Amniotic stem cell (primary cell): ENCODE measurements at regions not wholly inside any gene's neighbourhood (a gene's known extent, or its start where the extent isn't known, plus 50 kb on each side); places are given as distances from the start of the nearest gene placed in this dataset.

Experiments
- DNase-seq: peaks from one replicate; lab custom pipeline; 2025; lab: John Stamatoyannopoulos, UW

DNA sequence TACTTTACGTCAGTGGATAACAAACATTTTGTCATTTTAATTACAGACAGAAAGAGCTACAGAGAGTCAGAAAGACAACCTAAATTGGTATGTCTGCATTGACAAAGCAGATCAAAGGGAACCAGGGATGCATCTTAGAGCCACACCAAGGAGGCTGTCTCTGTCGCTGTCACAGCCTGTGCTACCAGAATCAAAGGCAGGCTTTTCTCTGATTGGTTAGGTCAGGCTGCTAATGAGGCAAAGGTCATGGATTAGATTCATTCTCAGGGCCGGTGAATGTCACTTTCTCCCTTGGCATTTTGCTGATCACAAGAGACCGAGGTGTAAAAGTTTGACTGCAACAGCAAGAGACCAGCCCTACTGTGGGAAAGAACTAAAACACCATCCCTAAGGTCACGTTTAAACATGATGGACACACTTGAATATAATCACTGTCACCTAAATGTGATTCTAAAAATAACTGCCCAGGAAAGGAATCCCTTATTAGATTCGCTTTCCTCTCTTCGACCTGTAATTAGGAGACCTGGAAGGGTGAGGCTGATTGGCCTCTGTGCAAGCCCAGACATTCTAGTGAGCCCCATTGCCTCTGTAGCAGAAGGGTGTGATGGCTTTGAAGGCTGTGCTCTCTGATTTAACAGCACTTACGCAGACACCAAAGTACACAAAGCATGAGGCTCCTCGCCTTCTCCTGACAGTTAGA lies 314.4 kb upstream of the NBEA start:
- DNase-seq = no peak

DNA sequence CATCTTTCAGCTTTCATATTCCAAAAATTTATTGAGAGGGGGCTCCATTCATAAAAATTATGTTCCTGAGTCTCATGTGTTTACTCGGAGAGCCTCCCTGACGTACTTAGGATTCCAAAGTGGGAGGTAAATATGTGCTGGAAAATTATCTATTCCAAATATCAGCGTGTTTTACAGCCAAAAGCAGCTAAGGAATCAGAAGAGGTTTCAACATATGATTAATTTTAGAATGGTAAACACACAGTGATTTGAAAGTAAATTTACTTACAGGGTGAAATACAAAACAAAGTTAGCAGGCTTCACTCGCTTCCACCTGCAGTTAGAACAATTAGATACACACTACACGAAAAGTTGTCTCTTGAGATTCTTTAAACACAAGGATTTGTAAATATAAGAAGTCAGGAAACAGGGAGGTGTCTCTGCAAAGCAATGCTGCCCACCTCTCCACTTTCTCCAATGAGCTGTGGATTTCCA lies 313.8 kb upstream of the NBEA start:
- no peak for DNase-seq

DNA sequence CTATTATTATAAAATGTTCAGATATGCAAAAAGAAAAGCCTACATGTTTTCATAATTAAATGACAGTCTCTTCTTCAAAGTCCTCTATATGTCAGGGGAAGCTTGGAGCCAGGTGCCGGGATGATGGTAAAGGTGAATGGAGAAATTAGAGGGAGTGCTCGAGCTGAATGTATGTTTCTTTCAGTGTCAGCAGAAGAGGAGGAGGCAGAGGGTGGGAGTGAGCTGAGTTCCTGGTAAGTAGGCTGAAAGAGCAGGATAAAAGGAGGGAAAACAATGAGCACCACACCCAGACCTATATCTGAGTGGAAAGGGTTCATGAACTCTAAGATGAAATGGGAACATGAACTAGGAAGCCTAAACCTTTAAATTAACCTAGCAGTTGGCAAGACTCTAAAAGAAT lies 307.6 kb upstream of the NBEA start:
- no peak for DNase-seq

DNA sequence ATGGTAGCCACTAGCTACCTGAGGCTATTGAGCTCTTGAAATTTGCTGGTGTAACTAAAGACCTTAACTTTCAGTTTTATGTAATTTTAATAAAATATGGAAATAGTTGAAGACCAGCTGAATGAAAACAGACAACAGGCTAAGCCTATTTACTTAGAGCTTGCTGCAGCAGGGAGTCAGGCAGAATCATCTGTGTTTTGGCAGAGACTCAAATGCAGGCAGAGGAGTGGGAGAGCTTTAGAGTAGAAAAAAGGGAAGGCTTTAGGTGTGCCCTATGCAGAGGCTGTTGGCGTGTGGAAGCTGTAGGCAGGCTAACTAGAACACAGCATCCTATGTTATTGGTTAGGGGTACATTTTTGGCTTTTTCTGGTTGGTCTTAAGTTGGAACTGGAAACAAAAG lies 304.9 kb upstream of the NBEA start:
- no peak for DNase-seq

DNA sequence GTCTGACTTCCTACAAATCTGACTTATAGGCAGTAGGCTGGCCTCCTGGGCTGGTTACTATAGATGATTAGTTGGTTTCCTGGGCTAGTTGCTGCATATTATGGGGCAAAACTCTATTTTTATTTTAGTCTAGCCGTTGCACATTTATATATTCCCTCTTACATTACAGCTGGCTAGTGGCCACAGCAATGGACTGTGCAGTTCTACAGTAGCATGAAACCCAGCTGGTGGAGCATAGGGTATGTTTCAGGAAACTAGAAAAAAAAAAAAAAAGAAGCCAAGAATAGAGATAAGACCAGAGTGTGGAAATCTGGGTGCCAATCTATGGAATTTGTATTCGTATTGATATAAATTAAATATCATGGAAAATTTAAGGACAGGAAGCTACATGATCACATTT lies 304.4 kb upstream of the NBEA start:
- DNase-seq = no peak

DNA sequence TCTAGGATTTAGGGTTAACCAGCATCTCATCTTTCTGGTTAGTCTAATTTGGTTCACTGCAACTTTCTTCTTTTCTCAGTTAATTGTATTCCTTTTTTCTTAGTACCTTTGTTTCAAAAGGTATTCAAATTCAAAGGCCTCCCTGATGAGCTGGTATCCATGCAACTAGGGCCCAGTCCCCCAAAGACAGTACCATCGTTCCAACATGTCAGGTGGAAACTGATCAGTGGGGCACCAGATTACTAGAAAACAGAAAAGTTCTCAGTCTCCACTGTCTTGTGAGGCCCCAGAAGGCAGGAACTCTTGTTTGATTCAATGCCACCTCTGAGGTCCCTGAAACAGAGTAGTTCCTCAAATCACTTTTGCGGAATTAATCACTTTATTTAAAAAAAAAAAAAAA lies 303.2 kb upstream of the NBEA start:
- DNase-seq = no peak

DNA sequence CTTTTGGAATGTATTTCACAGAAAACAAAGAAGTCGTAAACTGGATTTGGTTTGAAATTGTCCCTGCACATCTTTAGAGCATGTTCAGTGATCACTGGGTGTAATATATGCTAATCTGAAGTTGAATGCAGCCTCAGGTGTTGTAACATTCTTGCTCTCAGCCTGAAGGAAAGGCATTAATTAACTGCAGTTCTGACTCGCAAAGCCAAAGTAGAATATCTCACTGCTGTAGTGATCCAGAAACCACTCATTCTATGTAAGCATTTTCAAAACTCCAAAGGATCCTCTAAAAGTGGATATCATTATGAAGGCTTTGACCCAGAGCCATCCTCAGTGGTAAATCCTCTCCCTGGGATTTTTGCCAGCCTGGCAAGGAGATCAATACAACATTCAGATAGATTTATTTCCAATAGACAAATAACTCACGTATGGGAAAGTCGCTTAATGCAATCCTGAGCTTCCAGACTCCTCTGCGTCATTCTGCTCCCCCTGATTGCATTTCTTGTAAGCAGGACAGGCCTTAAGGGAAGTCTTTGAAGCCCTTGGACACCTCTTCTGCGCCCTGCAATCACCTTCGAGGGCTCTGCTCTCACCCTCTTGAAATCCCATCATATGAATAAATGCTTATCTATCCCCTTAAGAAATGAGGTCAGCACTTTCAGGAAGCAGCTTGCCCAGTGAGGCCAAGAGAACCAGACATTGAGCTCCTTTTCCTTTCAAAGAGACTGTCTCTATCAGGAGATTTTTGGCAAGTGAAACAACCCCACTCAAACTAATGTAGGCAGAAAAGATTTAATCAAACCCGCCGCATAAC lies 301.7 kb upstream of the NBEA start:
- DNase-seq = no peak

DNA sequence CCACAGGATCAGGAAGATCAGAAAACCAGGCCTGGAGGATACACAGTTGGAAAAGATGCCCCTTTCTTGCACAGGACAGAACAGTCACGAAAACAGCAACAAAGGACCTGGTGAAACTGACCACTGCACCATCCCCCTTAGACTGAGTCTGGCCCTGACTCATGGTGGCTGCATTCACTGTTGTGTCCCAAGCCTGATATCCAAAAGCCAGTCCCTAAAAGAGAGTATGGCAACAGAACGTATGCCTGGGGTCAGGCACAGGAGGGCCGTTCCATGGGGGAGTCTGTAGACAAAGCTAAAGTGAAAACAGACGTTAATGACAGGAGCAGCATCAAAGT lies 301.1 kb upstream of the NBEA start:
- DNase-seq = no peak

DNA sequence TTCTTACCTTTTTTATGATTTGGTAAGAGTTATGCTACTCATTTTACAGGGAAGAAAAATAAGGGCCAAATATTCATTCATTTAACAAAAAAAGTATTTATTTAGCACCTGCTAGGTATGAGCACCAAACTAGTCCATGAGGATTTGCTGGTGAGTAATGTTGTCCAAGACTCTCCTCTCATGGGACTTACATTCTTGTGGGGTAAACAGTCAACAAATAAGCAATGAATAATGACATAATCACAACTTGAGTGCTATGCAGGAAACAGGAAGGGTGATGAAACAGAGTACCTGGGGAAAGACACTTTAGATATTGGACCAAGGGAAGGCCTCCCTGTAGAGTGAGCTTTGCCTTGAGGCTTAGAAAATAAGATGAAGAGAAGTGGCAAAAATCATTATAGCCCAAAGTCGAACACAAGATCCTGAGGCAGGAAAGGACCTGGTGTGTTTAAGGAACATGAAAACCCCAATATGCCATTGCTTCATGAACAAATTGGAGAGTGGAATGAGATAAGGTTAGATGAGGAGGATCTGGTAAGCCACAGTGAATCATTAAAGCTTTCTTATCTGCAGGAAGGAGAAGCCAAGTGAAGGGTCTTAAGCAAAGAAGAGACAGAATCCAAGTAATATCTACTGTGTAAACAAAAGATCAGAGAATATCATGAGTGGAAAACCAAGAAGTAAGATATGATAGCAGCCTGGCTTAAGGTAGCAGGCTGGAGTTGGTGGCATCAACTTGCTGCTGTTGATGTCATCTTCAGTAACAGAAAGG lies 294.5 kb upstream of the NBEA start:
- no peak for DNase-seq

DNA sequence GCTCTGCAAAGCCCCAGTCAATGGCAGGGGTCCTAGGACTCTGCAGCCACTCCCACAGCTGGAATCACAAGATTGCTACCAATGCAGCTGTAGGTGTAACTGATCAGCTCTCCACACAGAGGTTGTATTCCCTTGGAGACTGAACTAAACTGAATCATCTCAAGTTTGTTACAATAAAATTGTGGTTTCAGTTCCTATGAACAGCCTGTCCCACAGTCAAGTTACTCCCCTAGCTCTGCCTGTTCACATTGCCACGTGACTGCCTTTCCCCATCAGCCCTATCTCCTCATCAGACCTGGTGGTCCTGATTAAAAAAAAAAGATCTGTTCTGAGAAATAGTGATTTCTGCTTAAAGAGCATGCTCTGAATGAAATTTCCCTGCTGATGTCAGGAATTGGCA lies 287.9 kb upstream of the NBEA start:
- no peak for DNase-seq

DNA sequence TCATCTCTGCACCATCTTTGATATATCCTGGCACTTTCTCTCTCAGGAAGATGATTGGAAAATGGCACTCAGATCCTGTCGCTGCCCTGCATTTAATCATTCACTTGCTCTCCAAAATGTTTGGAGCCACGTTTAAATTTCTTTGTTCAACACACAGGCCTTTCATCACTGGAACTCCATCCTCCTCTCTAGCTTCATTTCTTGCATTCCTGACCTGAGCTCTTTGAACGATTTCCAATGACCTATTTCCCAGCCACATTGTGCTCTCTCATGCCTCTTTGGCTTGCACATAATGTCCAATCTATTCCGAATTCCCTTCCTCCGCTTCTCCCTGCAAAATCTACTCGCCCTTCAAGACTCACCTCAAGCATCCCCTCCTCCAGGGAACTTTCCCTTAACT lies 287.4 kb upstream of the NBEA start:
- no peak for DNase-seq

DNA sequence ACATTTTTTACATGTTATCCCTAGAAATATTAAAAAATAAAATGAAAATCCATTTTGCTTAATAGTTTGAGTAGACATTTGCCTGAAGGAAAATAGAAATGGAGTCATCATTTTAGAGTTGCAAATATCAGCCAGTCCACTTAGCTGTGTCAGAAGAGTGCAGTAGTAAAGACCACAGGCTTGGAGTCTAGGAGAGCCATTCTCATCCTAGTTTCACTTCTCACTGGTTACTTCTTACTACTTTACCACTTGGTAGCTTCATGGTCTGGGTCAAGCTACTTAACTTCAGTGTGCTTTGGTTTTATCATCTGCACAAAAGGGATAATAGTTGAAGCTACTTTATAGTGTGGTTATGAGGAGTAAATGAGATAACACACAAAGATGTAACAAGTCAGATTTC lies 286.5 kb upstream of the NBEA start:
- DNase-seq = no peak

DNA sequence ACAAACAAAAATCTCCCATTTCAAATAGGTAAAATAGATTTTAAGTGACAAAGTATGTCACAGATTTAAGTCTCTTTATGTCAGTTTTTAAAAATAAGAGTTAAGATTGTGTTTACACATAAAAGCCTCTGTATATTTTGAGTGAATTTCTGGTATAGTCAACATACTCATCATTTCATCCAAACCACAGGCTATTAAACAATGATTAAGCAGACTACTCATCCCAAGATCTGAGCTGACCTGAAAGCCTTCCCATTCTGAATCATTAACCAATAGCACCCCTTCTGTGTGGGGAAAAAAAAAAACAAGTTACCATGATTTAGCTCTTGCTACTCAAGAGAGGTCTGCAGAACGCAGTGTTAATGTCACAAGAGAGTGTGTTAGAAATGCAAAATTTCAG lies 284.4 kb upstream of the NBEA start:
- DNase-seq = no peak

DNA sequence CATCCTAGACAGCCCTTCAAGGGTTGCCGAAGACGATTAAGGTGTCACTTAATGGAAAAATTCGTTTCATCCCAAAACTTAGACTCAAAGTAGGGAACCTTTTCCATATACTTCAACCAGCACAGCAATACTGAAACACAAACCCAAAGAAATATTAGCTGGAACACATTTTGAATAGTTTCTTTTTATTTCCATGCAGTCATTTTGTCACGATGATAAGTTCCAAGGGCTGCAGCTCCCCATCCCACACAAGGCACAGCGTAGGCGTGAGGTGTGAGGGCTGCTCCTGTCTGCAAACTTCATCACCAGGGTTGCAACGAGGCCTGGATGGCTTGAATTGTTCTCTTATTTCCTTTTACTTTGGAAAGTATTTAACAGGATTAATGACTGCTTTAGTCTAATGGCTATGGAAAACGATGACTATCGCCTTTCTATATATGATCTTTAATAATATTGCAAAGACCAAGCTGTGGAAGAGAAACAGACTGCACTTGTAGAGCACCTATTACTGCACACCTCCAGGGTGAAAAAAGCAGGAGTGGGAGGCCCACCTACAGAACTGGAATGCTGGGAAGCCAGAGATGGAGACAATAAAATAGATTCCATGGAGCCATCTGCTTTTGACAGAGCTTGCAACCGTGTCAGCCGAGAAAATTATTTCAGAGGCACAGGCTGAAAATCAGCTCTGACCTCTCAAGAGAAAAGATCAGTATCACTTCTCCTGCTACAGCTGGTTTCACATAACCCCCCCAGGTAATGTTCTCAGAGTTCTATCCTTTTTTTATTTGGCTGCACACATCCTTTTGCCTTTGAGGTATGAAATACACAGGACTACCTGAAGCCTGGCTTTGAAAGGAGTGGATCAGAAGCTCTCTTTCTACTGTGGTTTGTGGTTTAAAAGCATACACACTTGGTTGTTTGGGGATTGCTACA lies 274.5 kb upstream of the NBEA start:
- no peak for DNase-seq

DNA sequence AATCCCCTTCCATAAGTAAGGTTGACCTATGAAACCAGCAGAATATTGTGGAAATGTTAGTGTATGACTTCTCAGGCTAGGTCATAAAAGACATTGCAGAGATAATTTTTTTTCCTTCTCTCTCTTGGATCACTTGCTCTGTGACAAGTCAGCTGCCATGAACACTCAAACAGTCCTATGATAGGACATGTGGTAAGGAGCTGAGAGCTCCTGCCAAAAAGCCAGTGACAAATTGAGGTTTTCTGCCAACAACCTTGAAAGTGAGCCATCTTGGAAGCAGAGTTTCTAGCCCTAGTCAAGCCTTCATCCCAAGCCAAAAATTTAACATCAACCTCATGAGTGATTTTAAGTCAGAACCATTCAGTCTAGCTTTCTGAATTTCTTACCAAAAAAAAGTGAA lies 270.9 kb upstream of the NBEA start:
- DNase-seq = no peak

DNA sequence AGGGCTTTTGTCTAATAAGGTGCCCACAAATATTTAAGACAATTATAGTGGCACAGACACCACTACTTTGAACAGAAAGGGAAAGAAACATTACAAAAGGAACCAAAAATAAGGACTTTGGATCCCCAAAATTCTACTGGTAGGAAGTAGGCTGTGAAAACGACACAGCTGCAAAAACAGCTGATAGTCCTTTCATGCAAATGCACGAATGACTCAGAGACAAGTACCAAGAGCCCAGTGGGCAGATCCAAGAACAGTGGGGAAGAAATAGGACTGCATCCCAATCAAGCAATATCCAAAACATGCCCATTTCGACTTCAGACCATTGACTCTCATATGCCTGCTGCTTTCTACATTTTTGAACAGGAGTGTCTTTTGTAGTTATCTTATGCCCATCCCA lies 269.4 kb upstream of the NBEA start:
- DNase-seq = no peak

DNA sequence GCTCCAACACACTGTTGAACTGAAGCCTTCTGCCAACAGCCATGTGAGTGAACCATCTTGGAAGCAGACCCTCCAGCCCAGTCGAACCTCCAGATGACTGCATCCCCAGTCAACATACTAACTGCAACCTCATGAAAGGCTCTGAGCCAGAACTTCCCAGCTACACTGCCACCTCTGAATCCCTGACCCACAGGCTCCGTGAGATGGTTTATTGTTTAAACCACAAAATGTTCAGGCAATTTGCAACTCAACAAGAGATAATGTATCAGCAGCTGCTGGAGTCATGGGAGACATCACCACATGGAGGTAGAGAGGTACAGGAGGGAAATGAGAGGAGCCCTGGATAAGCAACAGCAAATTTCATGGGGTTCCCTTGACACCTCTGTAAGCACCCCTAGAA lies 266.4 kb upstream of the NBEA start:
- DNase-seq = no peak

DNA sequence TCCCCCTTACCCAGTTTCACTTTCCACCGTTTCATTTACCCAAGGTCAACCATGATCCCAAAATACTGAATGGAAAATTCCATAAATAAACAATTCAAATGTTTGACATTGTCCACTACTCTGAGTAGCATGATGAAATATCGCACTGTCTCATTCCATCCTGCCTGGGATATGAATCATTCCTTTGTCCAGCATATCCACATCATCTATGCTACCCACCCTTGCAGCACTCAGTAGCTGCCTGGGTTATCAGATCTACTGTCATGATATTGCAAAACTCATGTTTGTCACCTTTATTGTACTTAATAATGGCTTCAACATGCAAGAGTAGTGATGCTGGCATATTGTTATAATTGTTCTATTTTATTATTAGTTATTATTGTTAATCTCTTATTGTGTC lies 263.9 kb upstream of the NBEA start:
- peak; percentile 28 for DNase-seq

DNA sequence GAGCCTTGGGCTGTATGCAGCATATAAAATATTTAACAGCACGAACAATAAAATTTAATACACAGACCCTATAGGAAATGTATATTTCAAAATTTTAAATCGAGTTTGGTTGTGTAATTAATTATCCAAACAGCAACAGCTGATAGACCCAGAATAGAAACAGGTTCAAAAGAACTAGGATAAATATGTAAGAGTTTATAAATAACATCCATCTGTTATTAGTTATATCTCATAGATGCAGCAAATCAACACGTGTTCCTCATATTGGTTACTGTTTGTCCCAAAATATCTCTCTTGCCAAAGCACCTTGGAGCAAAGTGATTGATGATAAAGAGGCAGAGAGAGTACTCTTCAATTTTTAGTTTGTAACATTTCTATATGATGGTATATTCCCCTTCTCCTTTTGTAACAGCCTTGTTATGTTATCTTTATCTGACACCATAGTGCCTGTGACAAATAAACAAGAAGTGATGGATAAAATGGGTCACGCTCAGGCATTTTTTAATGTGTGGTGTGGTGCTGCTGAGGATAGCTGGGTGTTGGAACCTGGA lies 260.6 kb upstream of the NBEA start:
- no peak for DNase-seq

DNA sequence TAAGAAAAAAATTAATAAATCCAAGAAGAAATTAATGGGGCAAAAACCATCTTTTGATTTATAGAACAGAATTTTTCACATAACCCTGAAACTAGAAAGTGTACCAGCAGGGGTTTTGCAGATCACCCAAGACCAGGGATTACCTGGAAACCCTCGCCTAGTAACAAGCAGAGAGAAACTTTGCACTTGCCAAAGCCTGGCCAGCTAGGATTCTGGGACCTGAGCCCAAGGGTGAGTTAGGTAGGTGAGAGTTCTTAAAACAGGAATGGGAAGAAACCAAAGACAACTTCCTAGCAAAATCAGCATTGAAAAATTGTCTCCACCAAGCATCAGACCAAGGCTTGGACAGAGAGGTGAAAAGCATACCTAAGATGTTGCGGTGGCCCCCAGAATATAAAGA lies 247.0 kb upstream of the NBEA start:
- no peak for DNase-seq

DNA sequence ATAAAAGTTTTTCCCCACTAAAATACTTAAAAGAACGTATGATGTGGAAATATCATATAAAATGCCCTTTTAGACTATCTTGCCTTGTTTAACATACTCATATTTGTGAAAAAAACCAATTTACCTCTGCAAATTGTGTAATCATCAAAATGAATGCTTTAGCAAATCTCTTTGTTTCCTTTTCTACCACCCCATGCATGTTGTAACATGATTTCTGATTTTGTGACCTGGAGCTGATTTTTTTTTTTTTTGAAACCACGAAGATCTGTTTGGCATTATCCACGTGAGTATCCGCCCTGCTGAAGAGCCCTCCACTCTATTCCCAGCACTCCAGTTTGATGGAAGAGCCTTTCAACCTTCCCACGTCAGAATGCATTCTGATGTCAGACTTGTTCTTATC lies 245.8 kb upstream of the NBEA start:
- no peak for DNase-seq

DNA sequence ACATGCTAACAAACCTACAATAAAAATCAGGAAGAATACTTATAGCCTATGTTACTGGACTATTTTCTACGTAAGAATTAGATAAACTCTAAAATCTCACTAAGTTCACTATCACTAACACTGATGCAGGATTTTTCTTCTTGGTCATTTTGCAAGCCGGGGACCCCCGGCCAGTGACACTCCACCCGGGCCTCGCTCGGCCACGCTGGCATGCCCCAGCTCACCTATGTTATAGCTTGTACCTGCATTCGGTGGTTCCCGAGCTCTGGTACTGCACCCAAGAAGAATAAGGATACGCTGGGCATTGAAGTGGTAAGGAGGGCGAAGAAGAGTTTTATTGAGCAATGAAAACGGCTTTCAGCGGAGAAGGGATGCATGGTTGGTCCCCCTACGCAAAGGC lies 245.3 kb upstream of the NBEA start:
- DNase-seq = no peak
